ENCODE measurements at regions not wholly inside any gene's neighbourhood (a gene's known extent, or its start where the extent isn't known, plus 50 kb on each side); places are given as distances from the start of the nearest gene placed in this dataset.

DNA sequence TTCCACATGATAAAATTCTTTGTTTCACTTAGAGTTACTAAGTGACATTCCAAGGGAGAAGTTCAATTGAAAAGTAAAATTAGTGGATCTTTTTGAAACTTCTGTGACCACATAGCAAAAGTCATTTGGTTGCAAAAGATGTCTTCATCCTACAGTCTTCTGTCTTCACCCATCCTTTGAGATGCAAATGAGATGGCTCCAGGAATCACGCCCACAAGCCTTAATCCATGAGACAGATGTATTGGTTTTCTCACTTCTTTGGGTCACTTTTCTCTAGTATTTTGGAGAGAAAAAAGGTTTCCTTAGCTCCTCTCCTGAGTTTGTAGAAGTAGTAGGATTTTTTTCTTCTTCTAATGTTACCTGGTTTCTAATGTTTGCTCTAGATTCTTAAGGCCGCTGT, 259.5 kb upstream of the SLC10A2 start:
- TF ChIP-seq, protein P1, sequence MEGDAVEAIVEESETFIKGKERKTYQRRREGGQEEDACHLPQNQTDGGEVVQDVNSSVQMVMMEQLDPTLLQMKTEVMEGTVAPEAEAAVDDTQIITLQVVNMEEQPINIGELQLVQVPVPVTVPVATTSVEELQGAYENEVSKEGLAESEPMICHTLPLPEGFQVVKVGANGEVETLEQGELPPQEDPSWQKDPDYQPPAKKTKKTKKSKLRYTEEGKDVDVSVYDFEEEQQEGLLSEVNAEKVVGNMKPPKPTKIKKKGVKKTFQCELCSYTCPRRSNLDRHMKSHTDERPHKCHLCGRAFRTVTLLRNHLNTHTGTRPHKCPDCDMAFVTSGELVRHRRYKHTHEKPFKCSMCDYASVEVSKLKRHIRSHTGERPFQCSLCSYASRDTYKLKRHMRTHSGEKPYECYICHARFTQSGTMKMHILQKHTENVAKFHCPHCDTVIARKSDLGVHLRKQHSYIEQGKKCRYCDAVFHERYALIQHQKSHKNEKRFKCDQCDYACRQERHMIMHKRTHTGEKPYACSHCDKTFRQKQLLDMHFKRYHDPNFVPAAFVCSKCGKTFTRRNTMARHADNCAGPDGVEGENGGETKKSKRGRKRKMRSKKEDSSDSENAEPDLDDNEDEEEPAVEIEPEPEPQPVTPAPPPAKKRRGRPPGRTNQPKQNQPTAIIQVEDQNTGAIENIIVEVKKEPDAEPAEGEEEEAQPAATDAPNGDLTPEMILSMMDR (IDR thresholded peaks at IDR 0.05; ENCODE audit: low read depth, low read length, poor library complexity, severe bottlenecking): no peak
- TF ChIP-seq EZH2phosphoT487 (IDR thresholded peaks at IDR 0.05; ENCODE audit: borderline replicate concordance, low read length): no peak
